Activated T-cell treated with anti-CD3 and anti-CD28 coated beads, Interleukin-2, amount 50 U/mL, for 4 hours (primary cell): ENCODE measurements at regions not wholly inside any gene's neighbourhood (a gene's known extent, or its start where the extent isn't known, plus 50 kb on each side); places are given as distances from the start of the nearest gene placed in this dataset.

Experiments
- ATAC-seq, 2 donors: fragments of 200-7000 bp; cut with Tn5 transposase; one replicate each; pipeline ENCODE4 v1.10.0; 2021
- DNase-seq: peaks from one replicate; pipeline ENCODE4 v3.0.0-alpha.2; 2020
- H3K27me3 Mint-ChIP-seq: one replicate; pipeline ENCODE4 v1.8.0; 2021; ENCODE audit warnings: low read depth, mixed read lengths
- H3K36me3 Mint-ChIP-seq: one replicate; pipeline ENCODE4 v1.8.0; 2022; ENCODE audit warnings: mixed read lengths; ENCODE audit not compliant: insufficient read depth
- H3K4me1 Mint-ChIP-seq: one replicate; pipeline ENCODE4 v1.8.0; 2021; ENCODE audit warnings: low read depth, mixed read lengths
- H3K4me3 Mint-ChIP-seq: one replicate; pipeline ENCODE4 v1.8.0; 2021; ENCODE audit warnings: mild to moderate bottlenecking, moderate library complexity, mixed read lengths
- H3K9me3 Mint-ChIP-seq: one replicate; pipeline ENCODE4 v1.8.0; 2021; ENCODE audit warnings: mixed read lengths

DNA sequence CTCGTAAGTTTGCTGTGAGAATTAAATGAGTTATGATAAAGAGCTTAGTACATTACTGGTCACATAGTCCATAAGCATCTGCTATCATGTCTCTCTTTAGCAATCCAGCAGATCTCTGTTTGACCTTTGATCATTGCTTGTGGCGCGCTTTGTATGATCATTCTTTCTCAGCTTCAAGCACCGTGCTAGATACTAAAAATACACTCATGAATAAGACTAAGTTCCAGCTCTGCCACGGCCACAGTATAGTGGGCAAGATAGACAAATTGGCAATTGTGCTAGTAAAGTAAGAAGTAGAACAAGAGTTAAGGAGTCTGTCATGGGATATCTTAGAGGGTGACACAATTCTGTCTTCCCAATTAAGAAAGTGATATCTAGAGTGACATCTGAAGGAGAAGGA is 75.2 kb upstream of the ADGRF1 start:
- H3K36me3 Mint-ChIP-seq: no peaks in the 10 kb centered on the region
- DNase-seq (no peak), ATAC-seq (no peak)
- no peaks in the 10 kb centered on the region for H3K9me3 Mint-ChIP-seq
- H3K4me3 Mint-ChIP-seq: no peak overlapping the region
- no peaks in the 10 kb centered on the region for H3K4me1 Mint-ChIP-seq
- peaks cover 4% of the 10 kb centered on the region for H3K27me3 Mint-ChIP-seq

DNA sequence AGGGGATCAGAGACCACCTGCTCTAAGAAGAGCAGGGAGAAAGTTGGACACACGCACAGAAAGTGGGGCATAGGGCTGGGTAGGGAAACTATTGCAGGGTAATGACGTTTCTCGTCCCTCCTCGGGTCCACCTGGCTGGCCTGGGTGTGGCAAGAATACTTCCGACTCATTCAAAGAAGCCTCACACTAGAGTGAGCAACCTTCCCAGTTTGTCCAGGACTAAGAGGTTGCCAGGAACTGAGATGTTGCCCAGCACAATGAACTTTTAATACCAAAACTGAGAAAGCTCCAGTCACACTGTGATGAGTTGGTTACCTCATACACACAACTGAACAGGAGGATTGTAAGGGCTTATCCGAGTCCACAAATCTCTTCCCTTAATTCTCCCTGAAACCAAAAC is 74.5 kb upstream of the ADGRF1 start:
- Mint-ChIP-seq H3K9me3 (no peaks in the 10 kb centered on the region), H3K4me1 (no peaks in the 10 kb centered on the region), H3K4me3 (no peak overlapping the region), H3K27me3 (peaks cover 4% of the 10 kb centered on the region), H3K36me3 (no peaks in the 10 kb centered on the region)
- DNase-seq (no peak), ATAC-seq (no peak)

DNA sequence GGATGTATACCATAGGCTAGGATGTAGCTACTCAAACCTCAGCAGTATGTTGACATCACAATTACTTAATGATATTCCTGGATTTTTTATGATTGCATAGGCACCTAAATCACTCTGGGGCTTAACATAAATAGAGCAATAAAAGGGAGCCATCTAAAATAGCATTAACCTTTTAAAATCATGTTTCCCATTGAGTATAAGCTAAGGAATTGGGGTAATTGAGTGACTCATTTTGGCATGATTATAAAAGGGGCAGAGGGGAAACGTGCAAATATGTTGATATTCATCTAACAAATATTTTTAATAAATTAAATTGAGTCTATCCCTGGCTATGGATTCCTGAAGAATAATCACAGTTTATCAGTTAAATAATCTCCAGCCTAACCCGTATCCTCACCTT is 74.0 kb upstream of the ADGRF1 start:
- DNase-seq (no peak), ATAC-seq (no peak)
- H3K4me3 Mint-ChIP-seq: no peak overlapping the region
- H3K9me3 Mint-ChIP-seq: no peaks in the 10 kb centered on the region
- no peaks in the 10 kb centered on the region for H3K36me3 Mint-ChIP-seq
- no peaks in the 10 kb centered on the region for H3K4me1 Mint-ChIP-seq
- peaks cover 6% of the 10 kb centered on the region for H3K27me3 Mint-ChIP-seq

DNA sequence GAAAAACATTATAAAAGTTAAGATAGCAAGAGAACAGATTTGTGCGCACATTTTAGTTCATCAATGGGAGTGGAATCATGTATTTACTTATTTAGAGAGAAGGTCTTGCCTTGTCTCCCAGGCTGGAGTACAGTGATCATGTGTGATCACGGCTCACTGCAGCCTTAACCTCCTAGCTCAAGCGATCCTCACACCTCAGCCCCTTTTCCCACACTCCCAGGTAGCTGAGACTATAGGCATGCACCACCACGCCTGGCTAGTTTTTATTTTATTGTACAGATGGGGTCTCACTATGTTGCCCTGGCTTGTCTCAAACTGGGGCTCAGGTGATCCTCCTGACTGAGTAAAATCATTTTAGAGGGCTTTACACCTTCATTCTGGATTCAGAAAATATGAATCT is 72.3 kb upstream of the ADGRF1 start:
- no peaks in the 10 kb centered on the region for H3K4me1 Mint-ChIP-seq
- no peaks in the 10 kb centered on the region for H3K9me3 Mint-ChIP-seq
- ATAC-seq: no peak
- no peak overlapping the region for H3K4me3 Mint-ChIP-seq
- no peak for DNase-seq
- H3K27me3 Mint-ChIP-seq: peaks cover 6% of the 10 kb centered on the region
- H3K36me3 Mint-ChIP-seq: no peaks in the 10 kb centered on the region

GRCh38 chr6:47112317-47112716 is 70.2 kb upstream of the ADGRF1 start:
- no peaks in the 10 kb centered on the region for H3K36me3 Mint-ChIP-seq
- no peak for DNase-seq
- H3K27me3 Mint-ChIP-seq: peaks cover 6% of the 10 kb centered on the region
- H3K4me3 Mint-ChIP-seq: no peak overlapping the region
- no peak for ATAC-seq
- H3K4me1 Mint-ChIP-seq: no peaks in the 10 kb centered on the region
- no peaks in the 10 kb centered on the region for H3K9me3 Mint-ChIP-seq

DNA sequence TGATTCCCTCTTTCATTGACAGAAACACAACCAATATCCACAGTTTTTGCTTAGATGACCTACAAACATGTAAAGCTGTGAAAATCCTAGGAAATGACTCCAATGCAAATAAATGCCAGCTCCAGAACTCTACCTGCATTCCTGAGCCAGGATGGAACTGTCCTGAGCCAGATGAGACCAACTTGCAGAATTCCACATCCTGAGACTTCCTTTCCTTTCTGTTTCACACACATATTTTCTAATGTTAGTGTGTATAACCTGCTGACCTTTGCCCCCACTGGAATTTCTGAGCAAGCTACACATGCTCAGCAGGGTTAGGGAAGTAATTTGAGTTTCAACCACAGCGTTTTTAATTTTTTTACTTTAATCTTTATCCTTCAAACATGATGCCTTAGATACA is 69.6 kb upstream of the ADGRF1 start:
- H3K36me3 Mint-ChIP-seq: no peaks in the 10 kb centered on the region
- no peak overlapping the region for H3K4me3 Mint-ChIP-seq
- no peaks in the 10 kb centered on the region for H3K4me1 Mint-ChIP-seq
- ATAC-seq (no peak), DNase-seq (no peak)
- H3K27me3 Mint-ChIP-seq: peaks cover 6% of the 10 kb centered on the region
- no peaks in the 10 kb centered on the region for H3K9me3 Mint-ChIP-seq

DNA sequence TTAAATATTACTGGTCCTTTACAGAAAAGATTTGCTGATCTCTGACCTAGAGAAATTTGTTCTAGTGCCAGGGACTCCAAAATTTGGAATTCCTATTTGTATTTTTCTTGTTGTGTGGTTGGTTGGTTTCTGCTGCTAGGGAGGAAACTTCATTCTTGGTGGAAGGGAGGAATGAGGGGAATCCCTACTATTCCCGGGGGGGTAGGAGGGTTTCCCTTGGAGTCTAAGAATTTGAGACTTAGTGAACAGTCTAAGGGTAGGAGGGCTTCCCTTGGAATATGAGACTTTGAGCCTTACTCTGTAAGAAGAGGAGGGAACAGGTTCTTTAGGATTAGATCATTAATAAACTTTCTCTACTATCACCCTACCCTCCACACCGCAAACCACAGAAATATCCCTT is 67.1 kb upstream of the ADGRF1 start:
- Mint-ChIP-seq H3K27me3 (peaks cover 2% of the 10 kb centered on the region), H3K9me3 (no peaks in the 10 kb centered on the region), H3K4me3 (no peak overlapping the region)

DNA sequence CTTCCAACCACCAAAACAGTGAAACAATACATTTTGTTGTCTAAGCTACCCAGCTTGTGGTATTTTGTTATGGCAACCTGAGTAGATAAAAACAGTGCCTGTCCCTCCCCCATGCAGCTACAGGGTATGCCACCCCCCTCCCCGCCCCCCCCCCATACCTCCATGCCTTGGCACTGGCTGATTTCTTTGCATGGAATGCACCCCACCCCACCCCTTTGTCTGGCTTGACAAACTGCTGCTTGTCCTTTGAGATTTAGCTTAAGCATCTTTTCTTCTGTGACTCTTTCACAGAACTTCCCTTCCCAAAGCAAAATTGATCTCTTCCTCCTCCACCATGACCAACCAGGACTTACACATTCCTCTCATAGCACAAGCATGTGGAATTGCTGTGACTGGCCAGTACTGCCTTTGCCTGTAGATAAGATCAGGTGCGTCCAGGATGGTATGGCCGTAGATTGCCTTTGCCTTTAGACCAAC is 64.6 kb upstream of the ADGRF1 start:
- Mint-ChIP-seq H3K4me3 (no peak overlapping the region), H3K36me3 (no peaks in the 10 kb centered on the region), H3K27me3 (peaks cover 2% of the 10 kb centered on the region), H3K9me3 (no peaks in the 10 kb centered on the region), H3K4me1 (no peaks in the 10 kb centered on the region)
- DNase-seq (no peak), ATAC-seq (no peak)

More for the DNA sequence above, 67.1 kb upstream of the ADGRF1 start:
- ATAC-seq (no peak), DNase-seq (no peak)
- H3K36me3 Mint-ChIP-seq: no peaks in the 10 kb centered on the region
- no peaks in the 10 kb centered on the region for H3K4me1 Mint-ChIP-seq

DNA sequence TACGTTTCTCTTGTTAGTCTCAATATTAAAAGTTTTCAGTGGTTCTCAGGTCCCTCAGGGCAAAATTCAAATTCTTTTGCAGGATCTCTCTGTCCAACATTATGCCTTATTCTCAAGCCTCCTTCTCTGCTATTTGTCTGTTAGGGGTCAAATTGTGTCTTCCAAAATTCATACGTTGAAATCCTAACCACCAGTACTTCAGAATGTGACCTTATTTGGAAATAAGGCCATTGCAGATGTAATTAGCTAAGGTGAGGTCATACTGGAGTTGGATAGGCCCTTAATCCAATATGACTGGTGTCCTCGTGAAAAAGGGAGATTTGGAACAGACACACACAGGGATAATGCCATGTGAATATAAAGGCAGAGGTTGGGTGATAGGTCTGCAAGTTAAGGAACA is 64.1 kb upstream of the ADGRF1 start:
- Mint-ChIP-seq H3K27me3 (no peaks in the 10 kb centered on the region), H3K4me1 (no peaks in the 10 kb centered on the region), H3K4me3 (no peak overlapping the region), H3K36me3 (no peaks in the 10 kb centered on the region), H3K9me3 (no peaks in the 10 kb centered on the region)
- DNase-seq (no peak), ATAC-seq (no peak)

- Mint-ChIP-seq H3K4me3 (no peak overlapping the region), H3K4me1 (no peaks in the 10 kb centered on the region), H3K36me3 (no peaks in the 10 kb centered on the region), H3K9me3 (no peaks in the 10 kb centered on the region), H3K27me3 (no peaks in the 10 kb centered on the region)
- DNase-seq (no peak), ATAC-seq (no peak)
Measured at GRCh38 chr6:47105469-47106178, 63.5 kb upstream of the ADGRF1 start.

- Mint-ChIP-seq H3K27me3 (no peaks in the 10 kb centered on the region), H3K36me3 (no peaks in the 10 kb centered on the region), H3K4me1 (no peaks in the 10 kb centered on the region), H3K9me3 (no peaks in the 10 kb centered on the region), H3K4me3 (no peak overlapping the region)
- ATAC-seq: no peak
- no peak for DNase-seq
Measured at GRCh38 chr6:47103931-47104330, 61.8 kb upstream of the ADGRF1 start.

- Mint-ChIP-seq H3K9me3 (no peaks in the 10 kb centered on the region), H3K4me3 (no peak overlapping the region), H3K4me1 (no peaks in the 10 kb centered on the region), H3K27me3 (no peaks in the 10 kb centered on the region), H3K36me3 (no peaks in the 10 kb centered on the region)
- no peak for DNase-seq
- no peak for ATAC-seq
Measured at GRCh38 chr6:47102331-47102730, 60.2 kb upstream of the ADGRF1 start.

GRCh38 chr6:47098570-47098993 is 56.5 kb upstream of the ADGRF1 start:
- Mint-ChIP-seq H3K9me3 (no peaks in the 10 kb centered on the region), H3K4me1 (no peaks in the 10 kb centered on the region), H3K27me3 (no peaks in the 10 kb centered on the region), H3K4me3 (no peak overlapping the region), H3K36me3 (no peaks in the 10 kb centered on the region)
- DNase-seq (no peak), ATAC-seq (no peak)

- H3K4me1 Mint-ChIP-seq: no peaks in the 10 kb centered on the region
- H3K27me3 Mint-ChIP-seq: no peaks in the 10 kb centered on the region
- H3K4me3 Mint-ChIP-seq: no peak overlapping the region
- no peaks in the 10 kb centered on the region for H3K36me3 Mint-ChIP-seq
- H3K9me3 Mint-ChIP-seq: no peaks in the 10 kb centered on the region
- DNase-seq: peak; percentile 7
- ATAC-seq: peak in 1 of 2 donors; percentile 65
Measured at GRCh38 chr6:47097092-47097945, 55.2 kb upstream of the ADGRF1 start.
